GM21825 (cell line): ENCODE measurements at regions not wholly inside any gene's neighbourhood (a gene's known extent, or its start where the extent isn't known, plus 50 kb on each side); places are given as distances from the start of the nearest gene placed in this dataset.
"Not testable (repeated sequence)": the region's sequence is repeated elsewhere in the genome, so short reads cannot be mapped to it uniquely, and the experiment has no call there.

Experiments
- ATAC-seq: cut with Tn5 transposase; IDR thresholded peaks from one replicate; pipeline ENCODE4 v1.9.1; 2021; ENCODE audit warnings: mild to moderate bottlenecking, moderate library complexity; ENCODE audit not compliant: unreplicated experiment

- ATAC-seq: no peak
These were observed 94.0 kb upstream of the ABCA1 start for GRCh38 chr9:105021917-105022316.

DNA sequence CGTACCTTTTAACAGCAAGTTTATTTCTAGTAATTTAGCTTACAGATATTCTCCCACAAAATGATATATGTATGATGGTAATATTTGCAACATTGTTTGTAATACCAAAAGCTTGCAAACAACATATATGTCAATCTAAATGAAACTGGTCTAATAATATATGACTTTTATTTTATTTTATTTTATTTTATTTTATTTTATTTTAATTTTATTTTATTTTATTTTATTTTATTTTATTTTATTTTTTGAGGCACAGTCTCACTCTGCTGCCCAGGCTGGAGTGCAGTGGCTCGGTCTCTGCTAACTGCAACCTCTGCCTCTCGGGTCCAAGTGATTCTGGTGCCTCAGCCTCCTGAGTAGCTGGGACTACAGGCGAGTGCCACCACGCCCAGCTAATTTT is 94.6 kb upstream of the ABCA1 start:
- ATAC-seq: not testable (repeated sequence)

GRCh38 chr9:105023788-105024187 is 95.8 kb upstream of the ABCA1 start:
- no peak for ATAC-seq

- no peak for ATAC-seq
These were observed 96.6 kb upstream of the ABCA1 start for GRCh38 chr9:105024529-105024928.

DNA sequence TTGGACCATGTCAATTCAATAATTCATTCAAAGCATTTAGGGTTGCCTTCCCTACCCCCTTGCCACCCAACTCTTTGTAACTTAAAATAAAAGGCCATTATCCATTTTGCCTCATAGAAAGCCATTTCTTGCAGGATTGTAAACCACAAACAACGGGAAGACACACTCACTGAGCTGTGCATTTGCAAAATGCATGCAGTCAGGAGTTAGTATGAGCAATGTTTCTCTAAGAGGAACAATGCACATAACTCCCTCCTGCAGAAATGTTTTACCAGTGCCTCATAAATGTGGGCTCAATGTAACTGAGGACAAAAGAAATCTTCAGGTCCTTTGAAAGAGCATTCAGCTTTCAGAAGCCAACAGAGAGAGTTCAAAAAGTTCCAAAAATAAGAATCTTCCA is 98.5 kb upstream of the ABCA1 start:
- ATAC-seq: no peak

DNA sequence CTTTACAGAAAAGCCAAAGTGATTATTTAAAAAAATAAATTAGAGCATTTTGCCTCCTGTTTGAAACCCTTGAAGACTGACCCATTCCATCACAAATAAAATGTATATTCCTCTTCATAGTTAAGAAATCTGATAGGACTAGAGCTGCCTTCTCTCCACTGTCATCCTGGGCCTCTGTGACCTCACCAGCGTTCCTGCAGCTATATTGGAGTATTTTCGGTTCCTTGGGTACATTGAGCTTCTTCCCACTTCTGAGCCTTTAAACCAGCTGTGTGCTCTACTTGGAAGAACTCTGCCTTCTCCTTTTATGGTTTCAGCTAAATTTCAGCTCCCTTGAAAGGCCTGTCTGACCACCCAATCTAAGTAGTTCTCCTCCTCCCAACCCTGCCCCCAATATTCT is 99.1 kb upstream of the ABCA1 start:
- ATAC-seq: no peak

- ATAC-seq: no peak
These were observed 102.3 kb upstream of the ABCA1 start for GRCh38 chr9:105030285-105030684.

- ATAC-seq: no peak
These were observed 109.2 kb upstream of the ABCA1 start for GRCh38 chr9:105037139-105037538.

- no peak for ATAC-seq
These were observed 110.1 kb upstream of the ABCA1 start for GRCh38 chr9:105038051-105038450.

- no peak for ATAC-seq
These were observed 111.3 kb upstream of the ABCA1 start for GRCh38 chr9:105039175-105039799.

DNA sequence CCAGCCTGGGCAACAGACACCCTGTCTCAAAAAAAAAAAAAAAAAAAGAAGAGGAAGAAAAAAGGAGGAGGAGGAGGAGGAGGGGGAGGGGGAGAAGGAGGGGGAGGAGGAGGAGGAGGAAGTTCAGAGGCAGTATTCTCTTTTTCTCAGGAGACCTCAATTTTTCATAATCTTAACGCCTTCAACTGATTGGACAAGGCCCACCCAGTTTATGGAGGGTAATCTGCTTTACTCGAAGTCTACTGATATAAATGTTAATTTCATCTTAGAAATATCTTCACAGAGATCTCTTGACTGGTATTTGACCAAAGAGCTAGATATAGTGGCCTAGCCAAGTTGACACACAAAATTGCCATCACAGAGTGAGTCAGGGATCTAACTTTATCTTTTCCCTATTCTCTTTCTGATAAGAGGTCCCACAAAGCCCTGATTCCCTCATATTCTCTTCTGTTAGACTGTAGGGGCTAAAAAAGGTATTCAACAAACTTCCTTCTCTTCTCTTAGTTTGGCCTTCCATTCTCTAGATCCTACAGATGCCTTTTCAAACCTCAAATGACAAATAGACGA is 115.5 kb upstream of the ABCA1 start:
- no peak for ATAC-seq

DNA sequence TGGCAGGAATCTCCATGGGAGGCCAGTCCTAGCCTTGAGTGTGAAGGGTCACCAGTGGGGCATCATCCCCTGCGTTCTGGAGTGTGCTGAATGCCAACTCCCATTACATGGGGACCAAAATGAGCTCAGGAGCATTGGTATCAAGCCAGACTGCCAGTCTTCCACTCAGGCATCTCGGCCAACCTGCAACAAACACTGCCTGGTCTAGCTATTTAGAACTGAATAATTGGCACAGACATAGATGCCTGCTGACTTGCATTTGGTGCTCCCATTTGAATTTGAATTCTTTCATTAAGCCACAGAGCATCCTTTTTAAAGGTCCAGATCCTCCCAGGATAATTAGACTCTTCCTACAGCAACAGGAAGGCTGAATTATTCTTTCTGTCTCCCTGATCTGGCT is 116.6 kb upstream of the ABCA1 start:
- no peak for ATAC-seq

DNA sequence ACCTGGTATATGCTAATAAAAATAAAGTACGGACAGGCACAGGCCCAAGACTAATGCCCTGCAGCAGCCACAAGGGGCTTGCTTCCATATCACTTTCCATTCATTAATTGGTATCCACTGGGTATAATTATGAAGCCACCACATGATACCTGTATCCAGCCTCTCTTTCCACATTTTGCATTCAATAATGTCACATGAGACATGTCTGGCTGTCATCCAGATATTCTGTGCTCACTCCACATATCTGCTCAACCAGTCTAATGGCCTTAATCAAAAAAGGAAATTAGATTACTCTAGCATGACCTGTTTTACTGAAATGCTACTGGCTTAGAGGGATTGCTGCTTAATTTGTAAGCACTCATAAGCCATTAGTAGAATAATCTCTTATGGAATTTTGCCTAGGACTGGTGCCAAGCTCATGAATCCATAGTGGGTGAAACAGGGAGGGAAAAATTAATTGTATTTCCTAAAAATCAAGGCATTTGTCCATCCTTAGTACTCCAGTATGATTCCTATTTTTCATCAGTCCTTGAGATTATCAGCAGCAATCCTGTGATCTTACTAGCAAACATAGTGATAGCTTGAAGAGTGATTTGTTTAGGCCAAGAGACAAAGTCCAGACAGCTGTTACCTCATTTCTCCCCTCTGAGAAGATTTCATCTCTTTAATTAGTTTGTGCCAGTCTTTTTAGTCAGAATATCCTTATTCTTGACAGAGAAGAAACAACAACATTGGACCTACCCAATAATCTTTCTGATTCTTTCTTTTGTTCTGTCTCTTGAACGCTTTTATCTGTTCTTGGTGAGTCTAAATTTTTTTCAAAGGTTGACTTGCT is 119.2 kb upstream of the ABCA1 start:
- no peak for ATAC-seq

- no peak for ATAC-seq
These were observed 119.7 kb upstream of the ABCA1 start for GRCh38 chr9:105047742-105048041.

- no peak for ATAC-seq
These were observed 120.4 kb upstream of the ABCA1 start for GRCh38 chr9:105048331-105048730.

GRCh38 chr9:105050296-105050695 is 122.3 kb upstream of the ABCA1 start:
- ATAC-seq: no peak

DNA sequence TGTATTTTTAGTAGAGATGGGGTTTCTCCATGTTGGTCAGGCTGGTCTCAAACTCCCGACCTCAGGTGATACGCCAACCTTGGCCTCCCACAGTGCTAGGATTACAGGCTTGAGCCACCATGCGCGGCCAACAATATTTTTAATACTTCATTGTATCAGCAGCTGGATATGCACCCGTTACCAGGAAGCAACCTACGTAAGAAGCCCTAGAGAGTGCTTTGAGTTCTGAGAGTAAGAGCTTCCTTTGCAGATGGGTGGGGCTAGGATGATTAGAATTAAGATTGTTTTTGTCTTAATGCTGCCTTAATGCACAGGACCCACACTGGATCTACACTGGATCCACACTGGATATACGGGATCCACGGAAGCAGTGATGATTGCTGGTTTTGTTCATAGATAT is 123.9 kb upstream of the ABCA1 start:
- no peak for ATAC-seq

DNA sequence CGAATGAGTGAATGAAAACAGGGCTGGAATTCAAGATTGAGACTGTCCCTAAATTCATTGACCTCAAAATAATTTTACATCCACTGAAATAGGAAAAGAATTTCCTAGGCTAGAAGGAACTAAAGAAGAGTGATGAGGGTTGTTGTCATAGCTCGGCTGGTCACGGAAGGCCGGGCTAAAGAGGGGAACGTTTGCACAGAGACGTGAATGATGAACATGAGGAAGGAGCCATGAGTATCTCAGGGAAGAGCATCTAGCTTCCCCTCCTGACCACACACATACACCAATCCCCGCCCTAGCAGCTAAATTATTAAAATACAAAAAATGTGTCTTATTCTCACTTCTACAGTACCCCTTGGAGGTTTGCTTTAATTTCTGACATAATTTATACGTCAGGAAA is 124.4 kb upstream of the ABCA1 start:
- ATAC-seq: no peak

DNA sequence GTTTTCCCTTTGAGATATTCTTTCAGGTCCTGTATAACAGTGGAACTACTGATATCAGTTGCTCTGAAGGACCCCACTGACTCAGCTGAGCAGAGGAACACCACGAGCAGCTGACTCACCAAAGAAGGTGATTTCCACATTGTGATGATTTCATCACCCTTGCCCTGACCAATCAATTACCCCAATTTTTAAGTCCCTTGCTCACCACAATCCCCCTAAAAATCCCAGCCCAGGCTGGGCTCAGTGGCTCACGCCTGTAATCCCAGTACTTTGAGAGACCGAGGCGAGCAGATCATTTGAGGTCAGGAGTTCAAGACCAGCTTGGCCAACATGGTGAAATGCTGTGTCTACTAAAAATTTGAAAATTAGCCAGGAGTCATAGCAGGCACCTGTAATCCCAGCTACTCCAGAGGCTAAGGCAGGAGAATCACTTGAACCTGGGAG is 125.3 kb upstream of the ABCA1 start:
- ATAC-seq: peak; percentile 70

DNA sequence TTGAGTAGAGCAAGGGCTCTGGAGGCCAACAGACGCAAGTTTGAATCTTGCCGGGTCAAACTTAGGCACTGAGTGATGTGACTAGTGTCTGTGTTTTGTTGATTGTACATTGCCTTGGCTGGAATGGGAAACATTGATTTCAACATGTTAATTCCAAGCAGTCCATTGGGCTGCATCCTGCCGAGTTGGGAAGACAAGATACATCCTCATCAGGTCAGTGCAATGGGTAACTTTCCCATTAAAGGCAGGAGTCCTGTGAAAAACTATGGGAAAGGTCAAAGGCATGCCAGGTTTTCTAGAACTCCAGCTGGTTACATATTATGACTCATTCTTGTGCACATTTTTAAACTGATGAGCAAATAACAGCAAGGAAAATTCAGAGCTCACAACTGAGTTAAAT is 126.5 kb upstream of the ABCA1 start:
- ATAC-seq: no peak

DNA sequence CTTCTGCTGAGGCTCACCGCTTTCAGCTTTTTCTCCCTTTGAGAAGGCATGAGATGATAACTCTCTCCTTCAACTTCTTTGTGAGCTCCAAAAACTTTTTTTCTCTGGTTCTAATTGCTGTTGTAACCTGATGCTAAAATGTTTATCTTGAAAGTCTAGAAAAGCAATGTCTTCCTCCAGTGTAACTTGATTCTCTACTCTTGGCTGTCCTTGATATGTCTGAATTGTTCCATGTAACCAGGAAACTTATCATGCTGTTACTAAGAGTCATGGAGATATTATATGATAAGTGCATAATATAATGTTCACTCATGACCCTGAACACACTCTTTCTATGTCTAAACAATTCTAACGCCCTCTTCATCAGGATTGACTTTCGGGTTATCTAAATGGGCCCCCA is 128.0 kb upstream of the ABCA1 start:
- no peak for ATAC-seq

- ATAC-seq: no peak
These were observed 129.6 kb upstream of the ABCA1 start for GRCh38 chr9:105057551-105057950.
